DOHH2 (cell line): ENCODE measurements at regions not wholly inside any gene's neighbourhood (a gene's known extent, or its start where the extent isn't known, plus 50 kb on each side); places are given as distances from the start of the nearest gene placed in this dataset.
"Not testable (repeated sequence)": the region's sequence is repeated elsewhere in the genome, so short reads cannot be mapped to it uniquely, and the experiment has no call there.

Experiments
- H3F3A ChIP-seq: fragments of 200-600 bp; sonication (generic), shearing (Covaris generic); 2 replicates; pipeline ENCODE4 v1.6.0; 2016; ENCODE audit warnings: antibody characterized with exemption, mild to moderate bottlenecking; ENCODE audit not compliant: control insufficient read depth, insufficient read depth
- H3K27ac ChIP-seq: fragments of 200-600 bp; sonication (generic); 2 replicates; pipeline ENCODE4 v1.5.1; 2014; ENCODE audit warnings: low read depth, mild to moderate bottlenecking, low read length, moderate library complexity
- H3K27me3 ChIP-seq: fragments of 200-600 bp; sonication (generic); 2 replicates; pipeline ENCODE4 v1.6.1; 2014; ENCODE audit warnings: mild to moderate bottlenecking, low read length, mixed read lengths; ENCODE audit not compliant: control insufficient read depth
- H3K36me3 ChIP-seq: fragments of 200-600 bp; sonication (generic); 2 replicates; pipeline ENCODE4 v1.6.1; 2014; ENCODE audit warnings: mild to moderate bottlenecking, low read length, moderate library complexity, mixed read lengths; ENCODE audit not compliant: control insufficient read depth
- H3K4me1 ChIP-seq: fragments of 200-600 bp; sonication (generic); 2 replicates; pipeline ENCODE4 v1.6.1; 2014; ENCODE audit warnings: mild to moderate bottlenecking, low read length, mixed read lengths; ENCODE audit not compliant: control insufficient read depth
- H3K4me2 ChIP-seq: fragments of 200-600 bp; sonication (generic); 2 replicates; pipeline ENCODE4 v1.6.0; 2014; ENCODE audit warnings: mild to moderate bottlenecking, low read length, moderate library complexity
- H3K4me3 ChIP-seq: fragments of 200-600 bp; sonication (generic); 2 replicates; pipeline ENCODE4 v1.5.1; 2014; ENCODE audit warnings: mild to moderate bottlenecking, low read length, mixed read lengths
- H3K79me2 ChIP-seq: fragments of 200-600 bp; sonication (generic); 2 replicates; pipeline ENCODE4 v1.6.1; 2014; ENCODE audit warnings: mild to moderate bottlenecking, low read length, mixed read lengths; ENCODE audit not compliant: control insufficient read depth
- H3K9me2 ChIP-seq: fragments of 200-600 bp; sonication (generic); replicated peaks from 2 replicates; pipeline ENCODE4 v1.6.1; 2014; ENCODE audit warnings: mild to moderate bottlenecking, low read length, mixed read lengths; ENCODE audit not compliant: control insufficient read depth
- H3K9me3 ChIP-seq: fragments of 200-600 bp; sonication (generic); 2 replicates; pipeline ENCODE4 v1.6.1; 2014; ENCODE audit warnings: antibody characterized with exemption, low read length, mixed read lengths; ENCODE audit not compliant: control insufficient read depth, insufficient read depth
- H4K20me1 ChIP-seq: fragments of 200-600 bp; sonication (generic); 2 replicates; pipeline ENCODE4 v1.6.0; 2014; ENCODE audit warnings: low read depth, mild to moderate bottlenecking, antibody characterized with exemption, low read length, moderate library complexity; ENCODE audit not compliant: control insufficient read depth, insufficient read depth
- EZH2phosphoT487 ChIP-seq: fragments of 200-600 bp; sonication (generic); IDR thresholded peaks from 2 replicates; pipeline ENCODE4 v1.6.1; 2017; ENCODE audit warnings: borderline replicate concordance, mild to moderate bottlenecking, antibody characterized with exemption, low read length, moderate library complexity, mixed read lengths
- TF ChIP-seq, protein P1 (sequence below): fragments of 200-600 bp; sonication (generic); IDR thresholded peaks from one replicate; pipeline ENCODE4 v1.5.1; 2014; ENCODE audit warnings: antibody characterized with exemption, mild to moderate bottlenecking, low read depth, low read length; ENCODE audit not compliant: poor library complexity, severe bottlenecking

DNA sequence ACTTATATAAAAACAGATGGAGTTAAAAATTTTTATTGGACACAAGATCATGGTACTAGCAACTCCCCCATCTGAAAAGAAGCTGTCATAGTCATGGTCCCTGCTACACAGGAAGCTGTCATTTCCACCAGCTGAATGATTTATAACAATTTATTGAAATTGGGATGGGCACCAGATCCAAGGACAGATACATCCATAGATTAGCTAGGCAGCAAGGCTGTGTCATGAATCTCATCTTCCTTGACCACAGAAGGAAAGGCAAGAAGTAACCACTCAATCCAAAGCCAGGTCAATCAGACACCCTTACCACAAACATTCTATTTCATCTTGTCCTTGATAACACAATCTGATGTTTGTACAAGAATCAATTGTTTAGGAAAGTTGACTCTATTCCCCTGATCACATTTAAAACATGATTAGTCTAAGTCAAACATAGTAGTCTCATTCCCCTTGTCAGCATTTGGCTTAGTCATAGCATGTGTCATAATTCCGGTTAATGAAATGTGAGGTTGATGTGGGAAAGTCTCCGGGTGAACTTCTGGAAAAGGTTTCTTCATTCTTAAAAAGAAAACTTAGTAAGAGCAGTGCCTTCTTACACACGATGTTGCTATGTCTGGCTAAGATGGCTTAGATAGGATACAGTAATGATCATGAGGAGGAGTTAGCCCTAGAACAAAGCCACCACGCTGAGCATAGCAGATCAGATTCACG is 462.6 kb upstream of the PAPPA start:
- H3K9me2 ChIP-seq = no peaks in the 10 kb centered on the region
- H3F3A ChIP-seq = no peaks in the 10 kb centered on the region
- H3K27me3 ChIP-seq = no peaks in the 10 kb centered on the region
- no peaks in the 10 kb centered on the region for H3K9me3 ChIP-seq
- TF ChIP-seq, protein P1, sequence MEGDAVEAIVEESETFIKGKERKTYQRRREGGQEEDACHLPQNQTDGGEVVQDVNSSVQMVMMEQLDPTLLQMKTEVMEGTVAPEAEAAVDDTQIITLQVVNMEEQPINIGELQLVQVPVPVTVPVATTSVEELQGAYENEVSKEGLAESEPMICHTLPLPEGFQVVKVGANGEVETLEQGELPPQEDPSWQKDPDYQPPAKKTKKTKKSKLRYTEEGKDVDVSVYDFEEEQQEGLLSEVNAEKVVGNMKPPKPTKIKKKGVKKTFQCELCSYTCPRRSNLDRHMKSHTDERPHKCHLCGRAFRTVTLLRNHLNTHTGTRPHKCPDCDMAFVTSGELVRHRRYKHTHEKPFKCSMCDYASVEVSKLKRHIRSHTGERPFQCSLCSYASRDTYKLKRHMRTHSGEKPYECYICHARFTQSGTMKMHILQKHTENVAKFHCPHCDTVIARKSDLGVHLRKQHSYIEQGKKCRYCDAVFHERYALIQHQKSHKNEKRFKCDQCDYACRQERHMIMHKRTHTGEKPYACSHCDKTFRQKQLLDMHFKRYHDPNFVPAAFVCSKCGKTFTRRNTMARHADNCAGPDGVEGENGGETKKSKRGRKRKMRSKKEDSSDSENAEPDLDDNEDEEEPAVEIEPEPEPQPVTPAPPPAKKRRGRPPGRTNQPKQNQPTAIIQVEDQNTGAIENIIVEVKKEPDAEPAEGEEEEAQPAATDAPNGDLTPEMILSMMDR = no peak
- no peak for TF ChIP-seq EZH2phosphoT487
- H4K20me1 ChIP-seq = no peaks in the 10 kb centered on the region
- no peaks in the 10 kb centered on the region for H3K36me3 ChIP-seq
- no peaks in the 10 kb centered on the region for H3K4me1 ChIP-seq
- no peaks in the 10 kb centered on the region for H3K79me2 ChIP-seq
- H3K4me3 ChIP-seq = no peak overlapping the region
- no peak overlapping the region for H3K4me2 ChIP-seq
- H3K27ac ChIP-seq = no peak overlapping the region

DNA sequence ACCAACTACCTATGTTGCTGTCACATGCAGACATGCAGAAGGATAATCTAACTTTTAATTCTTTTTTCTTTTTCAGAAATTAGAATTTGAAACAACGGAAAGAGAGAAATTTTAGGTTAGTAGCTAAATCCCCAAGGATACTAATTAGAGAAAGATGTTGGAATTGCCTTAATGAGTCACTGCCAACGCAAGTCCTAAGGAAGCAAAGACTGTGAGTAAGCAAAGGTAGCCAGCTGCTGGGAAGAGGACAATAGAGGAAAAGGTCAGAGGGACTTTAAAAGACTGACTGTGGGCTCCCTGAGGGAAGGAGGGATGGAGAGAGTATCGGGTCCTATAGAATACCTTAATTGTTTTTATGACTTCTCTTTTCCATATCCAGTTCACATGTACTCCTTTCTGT is 461.9 kb upstream of the PAPPA start:
- H3K4me1 ChIP-seq = no peaks in the 10 kb centered on the region
- no peak overlapping the region for H3K4me2 ChIP-seq

DNA sequence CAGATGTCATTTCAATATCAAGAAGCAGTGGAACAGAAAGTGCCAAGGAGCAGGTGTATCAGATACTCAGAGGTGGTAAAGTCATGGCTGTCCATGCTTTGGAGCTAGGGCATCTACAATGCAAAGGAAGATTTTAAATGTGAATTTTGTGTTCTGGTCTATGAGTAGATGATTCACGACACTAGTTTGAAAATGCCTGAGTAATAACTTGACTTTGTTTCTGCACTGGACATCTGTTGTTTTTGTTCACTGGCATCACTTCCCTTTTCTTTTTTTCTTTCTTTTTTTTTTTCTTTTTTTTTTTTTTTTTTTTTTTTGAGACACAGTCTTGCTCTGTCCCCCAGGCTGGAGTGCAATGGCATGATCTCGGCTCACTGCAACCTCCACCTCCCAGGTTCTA is 460.7 kb upstream of the PAPPA start:
- not testable (repeated sequence) for H4K20me1 ChIP-seq, H3K27ac ChIP-seq, H3K4me1 ChIP-seq, H3K4me3 ChIP-seq, H3K36me3 ChIP-seq, H3F3A ChIP-seq, H3K9me3 ChIP-seq, H3K27me3 ChIP-seq, H3K79me2 ChIP-seq, H3K4me2 ChIP-seq, H3K9me2 ChIP-seq

More for the DNA sequence above, 461.9 kb upstream of the PAPPA start:
- Histone ChIP-seq H3K27me3 (no peaks in the 10 kb centered on the region), H3K4me3 (no peak overlapping the region), H4K20me1 (no peaks in the 10 kb centered on the region), H3K9me2 (no peaks in the 10 kb centered on the region), H3K79me2 (no peaks in the 10 kb centered on the region), H3K27ac (no peak overlapping the region), H3K36me3 (no peaks in the 10 kb centered on the region), H3K9me3 (no peaks in the 10 kb centered on the region), H3F3A (no peaks in the 10 kb centered on the region)
- no peak for TF ChIP-seq EZH2phosphoT487
- TF ChIP-seq, protein P1 = no peak

DNA sequence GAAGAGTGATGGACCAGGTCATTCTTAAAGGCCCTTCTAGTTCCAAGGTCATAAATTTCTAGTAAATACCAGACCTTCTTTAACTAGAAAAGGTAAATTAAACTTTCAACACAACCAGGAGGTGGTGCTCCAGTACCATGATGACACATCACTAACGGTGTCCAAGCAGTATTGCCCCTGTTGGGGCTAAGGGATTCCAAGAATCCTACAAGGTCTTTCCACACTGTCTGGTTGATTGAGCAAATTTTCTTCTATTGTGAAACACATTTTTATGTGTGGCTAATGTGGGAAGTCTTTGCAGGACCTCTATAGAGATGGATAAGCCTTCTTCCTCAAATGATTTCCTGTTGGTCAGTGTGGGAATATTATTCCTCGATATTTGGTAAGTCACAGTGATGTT is 459.6 kb upstream of the PAPPA start:
- H3K27ac ChIP-seq = no peak overlapping the region
- no peaks in the 10 kb centered on the region for H3K9me3 ChIP-seq
- H3K4me2 ChIP-seq = no peak overlapping the region
- H3K79me2 ChIP-seq = no peaks in the 10 kb centered on the region
- H3F3A ChIP-seq = no peaks in the 10 kb centered on the region
- no peak overlapping the region for H3K4me3 ChIP-seq
- no peaks in the 10 kb centered on the region for H3K9me2 ChIP-seq
- no peaks in the 10 kb centered on the region for H3K27me3 ChIP-seq
- no peaks in the 10 kb centered on the region for H3K36me3 ChIP-seq
- TF ChIP-seq EZH2phosphoT487 = no peak
- TF ChIP-seq, protein P1 = no peak
- no peaks in the 10 kb centered on the region for H3K4me1 ChIP-seq
- H4K20me1 ChIP-seq = no peaks in the 10 kb centered on the region
